Gastroesophageal sphincter (tissue), 3 donors: ENCODE measurements at regions not wholly inside any gene's neighbourhood (a gene's known extent, or its start where the extent isn't known, plus 50 kb on each side); places are given as distances from the start of the nearest gene placed in this dataset.

Experiments
- POLR2A ChIP-seq, 2 donors: fragments of 450-650 bp; IDR thresholded peaks; one replicate each; pipeline ENCODE4 v1.6.1; 2017; ENCODE audit warnings: antibody characterized with exemption in 2 of 2, mild to moderate bottlenecking in 2 of 2, moderate library complexity in 1 of 2
- POLR2AphosphoS5 ChIP-seq: sonication (generic); formaldehyde crosslinking; IDR thresholded peaks from one replicate; pipeline ENCODE4 v1.6.1; 2017; ENCODE audit warnings: antibody characterized with exemption
- TF ChIP-seq, protein P1 (sequence below), 4 experiments: fragments of 200-600 bp in 2 of 4; fragments of 450-650 bp in 2 of 4; sonication (generic) in 1 of 4; IDR thresholded peaks; one replicate each; pipeline ENCODE4 v1.5.1; 2017 to 2019; ENCODE audit warnings: antibody characterized with exemption in 4 of 4, mild to moderate bottlenecking in 2 of 4, moderate library complexity in 2 of 4

- TF ChIP-seq, protein P1, sequence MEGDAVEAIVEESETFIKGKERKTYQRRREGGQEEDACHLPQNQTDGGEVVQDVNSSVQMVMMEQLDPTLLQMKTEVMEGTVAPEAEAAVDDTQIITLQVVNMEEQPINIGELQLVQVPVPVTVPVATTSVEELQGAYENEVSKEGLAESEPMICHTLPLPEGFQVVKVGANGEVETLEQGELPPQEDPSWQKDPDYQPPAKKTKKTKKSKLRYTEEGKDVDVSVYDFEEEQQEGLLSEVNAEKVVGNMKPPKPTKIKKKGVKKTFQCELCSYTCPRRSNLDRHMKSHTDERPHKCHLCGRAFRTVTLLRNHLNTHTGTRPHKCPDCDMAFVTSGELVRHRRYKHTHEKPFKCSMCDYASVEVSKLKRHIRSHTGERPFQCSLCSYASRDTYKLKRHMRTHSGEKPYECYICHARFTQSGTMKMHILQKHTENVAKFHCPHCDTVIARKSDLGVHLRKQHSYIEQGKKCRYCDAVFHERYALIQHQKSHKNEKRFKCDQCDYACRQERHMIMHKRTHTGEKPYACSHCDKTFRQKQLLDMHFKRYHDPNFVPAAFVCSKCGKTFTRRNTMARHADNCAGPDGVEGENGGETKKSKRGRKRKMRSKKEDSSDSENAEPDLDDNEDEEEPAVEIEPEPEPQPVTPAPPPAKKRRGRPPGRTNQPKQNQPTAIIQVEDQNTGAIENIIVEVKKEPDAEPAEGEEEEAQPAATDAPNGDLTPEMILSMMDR (IDR thresholded peaks at IDR 0.05) = no peak
- TF ChIP-seq POLR2A (IDR thresholded peaks at IDR 0.05) = no peak
- TF ChIP-seq POLR2AphosphoS5 = no peak
Observed at GRCh38 chr11:39784873-39785272, 1674.6 kb downstream of the LRRC4C start.
